GM18499 (cell line): ENCODE measurements at regions not wholly inside any gene's neighbourhood (a gene's known extent, or its start where the extent isn't known, plus 50 kb on each side); places are given as distances from the start of the nearest gene placed in this dataset.
"Not testable (repeated sequence)": the region's sequence is repeated elsewhere in the genome, so short reads cannot be mapped to it uniquely, and the experiment has no call there.

Source experiments
- ATAC-seq: cut with Tn5 transposase; IDR thresholded peaks from one replicate; pipeline ENCODE4 v1.9.1; 2021; ENCODE audit warnings: moderate number of reproducible peaks; ENCODE audit not compliant: insufficient read depth, unreplicated experiment

DNA sequence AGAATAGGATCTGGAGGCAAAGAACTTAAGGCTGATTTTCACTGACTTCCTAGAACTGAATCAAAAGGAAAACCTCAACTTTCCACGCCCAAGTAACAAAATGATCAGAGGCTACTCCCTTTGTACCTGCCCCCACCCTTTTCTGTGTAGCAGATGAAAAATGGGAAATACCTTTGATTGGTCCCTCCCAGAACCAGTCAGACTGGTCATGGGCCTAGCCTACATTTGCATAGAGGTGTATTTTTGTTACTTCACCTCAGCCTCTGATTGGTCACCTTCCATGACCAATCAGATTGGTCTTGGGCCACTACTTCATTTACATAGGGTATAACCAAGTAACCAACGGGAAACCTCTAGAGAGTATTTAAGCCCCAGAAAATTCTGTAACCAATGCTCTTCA lies 1553.5 kb upstream of the C9orf72 start:
- no peak for ATAC-seq

DNA sequence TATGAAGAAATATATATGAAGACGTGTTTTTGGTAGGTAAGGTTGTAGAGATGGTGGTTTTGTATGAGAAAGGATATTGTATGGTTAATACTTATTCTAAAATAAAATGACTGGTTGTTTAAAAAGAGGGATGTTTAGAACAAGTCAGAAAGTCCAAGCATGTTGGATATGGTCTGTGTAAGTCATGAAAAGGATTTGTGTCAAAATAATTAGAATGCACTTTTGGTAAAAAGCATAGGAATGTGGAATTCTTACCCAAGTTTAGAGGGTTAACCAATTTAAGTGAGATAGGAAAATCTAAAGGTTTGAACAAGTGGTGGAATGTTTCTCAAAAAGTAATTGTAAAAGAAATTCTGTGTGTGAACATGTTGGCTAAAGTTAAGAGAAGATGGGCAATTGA lies 1556.5 kb upstream of the C9orf72 start:
- ATAC-seq = no peak

DNA sequence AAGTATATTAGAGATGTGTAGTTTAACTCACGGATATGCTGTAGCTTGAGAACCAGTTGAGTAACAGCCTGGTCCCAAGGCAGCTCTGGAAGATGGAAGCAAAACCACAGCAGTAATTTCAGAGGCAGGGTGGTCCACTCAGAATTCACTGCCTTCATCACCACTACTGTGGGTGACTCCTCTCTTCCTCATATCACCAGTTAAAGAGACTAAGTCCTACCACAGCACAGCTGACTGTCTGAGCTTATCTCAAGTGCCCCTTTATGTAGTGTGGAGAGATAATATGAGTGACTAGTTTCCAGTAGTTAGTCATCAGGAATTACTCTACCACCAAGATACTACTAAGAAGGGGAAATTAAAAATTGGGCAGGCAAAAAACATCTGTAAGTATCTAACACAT lies 1571.2 kb upstream of the C9orf72 start:
- ATAC-seq = no peak

- ATAC-seq = no peak
Measured at GRCh38 chr9:29150606-29151005, 1577.3 kb upstream of the C9orf72 start.

GRCh38 chr9:29160763-29161353 lies 1587.6 kb upstream of the C9orf72 start:
- ATAC-seq = no peak

DNA sequence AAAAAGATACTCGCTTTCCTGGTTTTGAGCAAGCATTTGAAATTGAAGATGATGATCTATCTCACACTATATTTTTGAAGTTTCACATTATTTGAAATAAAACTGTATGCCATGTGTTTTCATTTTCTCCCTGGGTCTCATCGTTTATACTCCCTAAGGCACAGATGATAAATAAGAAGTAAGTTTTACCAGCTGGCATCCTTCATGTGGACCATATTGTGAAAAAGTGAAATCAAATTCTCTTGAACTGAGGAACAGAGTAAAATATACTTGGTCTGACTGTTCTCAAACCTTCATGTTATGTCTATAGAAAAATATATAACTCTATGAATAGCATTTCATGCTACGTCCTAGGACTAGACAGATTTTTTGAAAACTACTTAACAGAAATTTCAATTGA lies 1600.9 kb upstream of the C9orf72 start:
- ATAC-seq = no peak

GRCh38 chr9:29176231-29176630 lies 1603.0 kb upstream of the C9orf72 start:
- no peak for ATAC-seq

- ATAC-seq = no peak
Measured at GRCh38 chr9:29176786-29177185, 1603.5 kb upstream of the C9orf72 start.

DNA sequence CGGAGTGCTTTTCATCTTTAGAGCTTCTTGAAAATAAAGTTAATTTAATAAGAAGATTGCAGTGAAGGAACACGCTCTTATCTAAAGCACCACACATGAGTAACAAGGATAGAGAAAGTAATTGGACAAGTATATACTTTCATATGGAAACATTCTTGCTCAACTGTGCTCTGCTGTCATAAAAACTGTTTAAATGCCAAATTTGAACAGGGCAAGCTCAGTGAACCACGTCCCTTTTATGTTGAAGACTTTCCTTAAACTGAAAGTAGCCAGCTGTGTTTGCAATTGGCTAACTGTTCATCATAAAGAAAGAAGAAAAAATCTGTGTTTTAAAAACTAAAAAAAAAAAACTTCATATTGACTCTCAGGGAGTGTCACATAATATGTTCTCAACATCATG lies 1610.7 kb upstream of the C9orf72 start:
- no peak for ATAC-seq

- not testable (repeated sequence) for ATAC-seq
Measured at GRCh38 chr9:29188771-29189170, 1615.5 kb upstream of the C9orf72 start.

DNA sequence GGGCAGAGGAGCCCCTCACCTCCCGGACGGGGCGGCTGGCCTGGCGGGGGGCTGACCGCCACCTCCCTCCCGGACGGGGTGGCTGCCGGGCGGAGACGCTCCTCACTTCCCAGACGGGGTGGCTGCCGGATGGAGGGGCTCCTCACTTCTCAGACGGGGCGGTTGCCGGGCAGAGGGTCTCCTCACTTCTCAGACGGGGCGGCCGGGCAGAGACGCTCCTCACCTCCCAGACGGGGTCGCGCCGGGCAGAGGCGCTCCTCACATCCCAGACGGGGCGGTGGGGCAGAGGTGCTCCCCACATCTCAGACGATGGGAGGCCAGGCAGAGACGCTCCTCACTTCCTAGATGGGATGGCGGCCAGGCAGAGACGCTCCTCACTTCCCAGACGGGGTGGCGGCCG lies 1615.9 kb upstream of the C9orf72 start:
- not testable (repeated sequence) for ATAC-seq

DNA sequence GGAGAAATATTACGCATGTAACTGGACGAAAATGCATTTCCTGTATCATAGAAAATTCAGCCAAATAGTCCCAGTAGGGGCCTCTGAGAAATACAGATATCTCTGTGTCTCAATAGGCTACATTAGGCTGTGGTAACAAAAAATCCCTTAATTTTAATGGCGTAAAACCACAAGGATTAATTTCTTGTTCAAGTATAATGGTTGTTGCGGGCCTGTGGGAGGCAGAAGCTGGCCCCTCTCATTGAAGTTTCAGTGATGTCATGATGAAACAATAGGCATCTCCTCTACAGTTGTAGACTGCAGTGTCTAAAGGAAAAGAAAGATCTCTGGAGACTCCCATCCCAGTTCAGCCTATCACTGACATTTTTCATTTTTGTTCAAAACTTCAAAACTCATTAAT lies 1625.6 kb upstream of the C9orf72 start:
- no peak for ATAC-seq

DNA sequence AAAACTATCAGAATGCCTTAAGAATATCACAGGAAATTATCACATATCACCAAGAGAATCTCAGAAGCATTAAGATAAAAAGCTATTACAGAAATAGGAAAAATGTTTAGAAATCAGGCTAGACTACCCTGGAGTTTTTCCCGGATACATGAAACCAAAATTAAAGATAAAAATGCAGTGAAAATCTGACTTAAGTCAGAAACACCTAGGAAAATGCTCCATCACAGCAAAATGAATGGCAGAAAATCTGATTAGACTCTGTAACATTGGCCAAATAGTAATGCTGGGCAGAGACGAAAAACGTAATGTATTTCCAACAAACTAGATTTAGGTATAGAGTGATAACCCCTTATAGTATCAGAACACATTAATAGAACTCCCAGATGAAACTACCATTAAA lies 1626.7 kb upstream of the C9orf72 start:
- no peak for ATAC-seq

- no peak for ATAC-seq
Measured at GRCh38 chr9:29200650-29201049, 1627.4 kb upstream of the C9orf72 start.

DNA sequence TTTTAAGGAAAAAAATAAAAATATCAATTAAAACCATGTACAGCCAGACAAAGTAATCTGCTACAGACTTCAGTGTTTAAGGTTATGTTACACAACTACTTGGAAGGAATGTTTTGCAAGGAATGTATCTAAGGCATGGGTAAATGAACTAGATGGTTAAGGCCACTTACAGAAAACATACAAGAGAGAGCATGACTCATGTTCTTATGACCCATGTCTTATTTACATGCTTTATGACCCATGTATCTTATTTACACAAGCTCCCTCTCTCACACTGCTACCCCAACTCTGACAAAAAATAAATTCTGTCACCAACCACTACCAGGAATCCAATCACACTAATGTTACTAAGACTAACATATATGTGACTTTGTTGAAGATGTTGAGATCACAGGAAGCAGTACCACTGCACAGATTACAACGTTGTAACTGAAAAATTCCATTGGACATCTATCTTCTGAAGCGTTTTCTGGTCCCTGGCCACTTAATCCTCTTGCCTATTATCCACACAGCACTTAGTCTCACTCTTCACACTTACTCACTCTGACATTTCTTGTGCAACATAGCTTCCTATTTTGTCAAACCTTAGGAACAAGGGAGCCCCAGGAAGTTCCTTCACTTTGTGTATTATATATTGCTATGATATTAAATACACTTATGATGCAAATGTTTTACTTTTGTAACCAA lies 1630.1 kb upstream of the C9orf72 start:
- ATAC-seq = no peak

GRCh38 chr9:29208670-29209069 lies 1635.4 kb upstream of the C9orf72 start:
- ATAC-seq = no peak

DNA sequence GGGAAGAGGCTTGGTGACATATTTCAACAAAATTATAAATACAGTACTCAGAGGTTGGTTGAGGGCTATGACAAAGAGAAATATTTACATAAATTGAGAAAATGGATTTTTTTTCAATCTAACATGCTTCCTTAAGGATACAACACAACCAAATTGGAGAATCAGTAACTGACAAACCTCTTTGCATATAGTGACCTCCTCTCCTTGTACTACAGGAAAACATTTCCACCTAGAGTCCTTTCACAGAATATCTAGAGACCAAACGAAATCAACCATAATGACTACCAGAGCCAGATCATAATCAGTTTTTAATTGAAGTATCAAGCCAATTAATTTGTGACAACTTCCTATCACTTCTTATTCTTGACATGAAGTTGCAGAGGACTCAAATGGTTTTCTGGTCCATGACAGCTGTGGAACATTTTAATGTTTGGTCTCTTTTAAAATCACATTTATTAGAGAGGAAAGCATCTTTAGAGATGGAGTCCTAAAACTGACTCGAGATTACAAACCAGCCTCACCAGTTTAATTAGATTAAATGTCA lies 1636.5 kb upstream of the C9orf72 start:
- no peak for ATAC-seq

DNA sequence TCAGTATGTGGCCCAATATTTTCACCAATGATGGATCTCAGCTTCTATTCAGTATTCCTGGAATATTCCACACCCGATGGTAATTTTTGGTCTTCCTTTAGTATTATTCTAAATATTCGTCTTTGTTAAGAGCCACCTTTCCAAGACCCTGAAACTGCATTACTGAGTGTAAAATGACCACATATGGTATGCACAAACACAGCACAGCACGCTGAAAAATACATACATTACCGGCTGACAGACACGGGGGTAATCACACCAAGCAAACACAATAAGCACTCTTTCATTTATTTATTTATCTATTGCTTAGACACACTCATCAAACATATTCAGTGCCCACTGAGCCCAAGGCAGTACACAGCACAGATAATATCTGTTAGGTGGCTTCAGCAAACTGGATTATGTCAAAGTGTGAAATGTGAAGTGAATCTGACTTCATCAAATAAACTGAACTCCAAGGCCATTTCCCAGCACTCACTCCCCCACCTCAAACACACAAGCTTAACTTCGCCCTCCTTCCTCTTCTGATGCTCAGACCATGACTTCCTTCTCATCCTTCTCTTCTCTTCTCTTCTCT lies 1637.8 kb upstream of the C9orf72 start:
- ATAC-seq = no peak

- no peak for ATAC-seq
Measured at GRCh38 chr9:29211580-29212396, 1638.5 kb upstream of the C9orf72 start.

DNA sequence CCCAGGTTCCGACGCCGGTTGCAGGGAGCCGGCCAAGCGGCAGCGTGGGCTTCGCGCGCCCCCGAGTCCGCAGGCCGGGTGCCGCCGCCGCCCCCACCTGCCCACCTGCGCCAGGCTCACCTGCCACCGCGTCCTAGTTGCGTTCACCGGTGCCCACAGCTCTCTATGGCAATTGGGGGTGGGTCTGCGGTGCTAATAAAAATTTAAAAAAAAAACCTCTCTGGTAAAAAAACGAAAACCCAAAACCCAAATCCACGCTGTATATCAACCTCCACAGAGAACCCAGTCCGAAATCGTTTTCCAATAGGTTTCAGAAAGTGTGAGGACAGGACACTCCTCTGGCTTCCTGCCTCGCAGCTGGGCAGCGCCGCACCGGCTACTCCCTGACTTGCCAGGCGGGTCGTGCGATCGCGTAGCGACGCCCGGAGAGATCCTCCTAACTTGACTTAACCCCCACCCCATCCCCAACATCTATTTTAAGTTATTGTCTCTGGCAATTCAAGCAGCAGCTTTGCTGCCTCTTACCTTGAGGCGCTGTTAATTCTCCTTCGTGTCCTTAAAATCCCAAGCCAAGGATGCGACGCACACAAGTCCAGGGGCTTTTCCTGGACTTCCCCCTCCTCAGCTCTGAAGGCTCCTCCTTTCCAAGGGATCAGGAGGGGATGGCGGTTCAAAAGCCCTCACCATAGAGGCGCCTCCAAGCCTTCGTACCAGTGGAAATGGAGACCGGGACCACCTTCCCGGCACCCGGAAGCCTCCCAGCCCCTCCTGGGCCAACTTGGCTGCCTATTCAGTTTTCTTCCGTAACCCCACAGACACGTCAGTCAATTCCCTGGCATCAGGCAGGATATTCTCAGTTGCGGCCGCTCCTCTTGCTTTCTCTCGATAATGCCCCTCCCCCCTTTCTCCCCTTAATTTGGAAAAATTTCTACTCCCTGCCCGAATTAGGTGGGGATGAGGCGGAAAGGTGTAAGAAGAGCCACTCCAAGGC lies 1639.4 kb upstream of the C9orf72 start:
- ATAC-seq = no peak
